ENCODE measurements at regions not wholly inside any gene's neighbourhood (a gene's known extent, or its start where the extent isn't known, plus 50 kb on each side); places are given as distances from the start of the nearest gene placed in this dataset.

GRCh38 chr3:34284959-34285826 is 486.8 kb downstream of the PDCD6IP start:
- Mint-ChIP-seq H3K4me1 (no peaks in the 10 kb centered on the region), H3K9me3 (peaks cover 0 to 4% (median 0%) of the 10 kb centered on the region in 3 donors), H3K27me3 (peaks cover 0 to 2% of the 10 kb centered on the region in 2 donors), H3K36me3 (no peaks in the 10 kb centered on the region), H3K4me3 (no peak overlapping the region), H3K27ac (no peak overlapping the region)
- no peak overlapping the region for H3K4me3 ChIP-seq (ENCODE audit: control insufficient read depth in 1 of 2, extremely low read depth in 1 of 2, low read length in 1 of 2)
- no peaks in the 10 kb centered on the region for H3K4me1 ChIP-seq (ENCODE audit: control insufficient read depth in 1 of 2, extremely low read depth in 1 of 2, insufficient read depth in 2 of 2, low read length in 2 of 2)
- H3K9me3 ChIP-seq: no peaks in the 10 kb centered on the region
- CTCF ChIA-PET: no interaction called here
- H3K27me3 ChIP-seq (replicated peaks in 1 of 2; ENCODE audit: control insufficient read depth in 2 of 2, extremely low read depth in 1 of 2, insufficient read depth in 2 of 2, low read length in 1 of 2): no peaks in the 10 kb centered on the region
- POLR2A ChIA-PET: no interaction called here
- ATAC-seq (replicated peaks in 1 of 4): no peak
- no peak overlapping the region for H3K27ac ChIP-seq (ENCODE audit: low read length)
- no peak for DNase-seq
- no peaks in the 10 kb centered on the region for H3K36me3 ChIP-seq (ENCODE audit: control insufficient read depth in 2 of 2, extremely low read depth in 1 of 2, insufficient read depth in 1 of 2, low read length in 1 of 2)
- WGBS (ENCODE audit: insufficient coverage): 100% methylated on average over 1 of the region's 7 CpGs

- Mint-ChIP-seq H3K27ac (no peak overlapping the region), H3K4me3 (no peak overlapping the region), H3K36me3 (no peaks in the 10 kb centered on the region), H3K27me3 (peaks cover 0 to 2% of the 10 kb centered on the region in 2 donors), H3K9me3 (peaks cover 0 to 4% (median 0%) of the 10 kb centered on the region in 3 donors), H3K4me1 (no peaks in the 10 kb centered on the region)
- ATAC-seq (replicated peaks in 1 of 4) (no peak), DNase-seq (no peak)
- H3K27ac ChIP-seq (ENCODE audit: low read length): no peak overlapping the region
- WGBS (ENCODE audit: insufficient coverage): no CpG with 5 or more reads among the region's 2 CpGs
- H3K4me1 ChIP-seq (ENCODE audit: control insufficient read depth in 1 of 2, extremely low read depth in 1 of 2, insufficient read depth in 2 of 2, low read length in 2 of 2): no peaks in the 10 kb centered on the region
- ChIA-PET POLR2A (no interaction called here), CTCF (no interaction called here)
- no peaks in the 10 kb centered on the region for H3K27me3 ChIP-seq (replicated peaks in 1 of 2; ENCODE audit: control insufficient read depth in 2 of 2, extremely low read depth in 1 of 2, insufficient read depth in 2 of 2, low read length in 1 of 2)
- H3K36me3 ChIP-seq (ENCODE audit: control insufficient read depth in 2 of 2, extremely low read depth in 1 of 2, insufficient read depth in 1 of 2, low read length in 1 of 2): no peaks in the 10 kb centered on the region
- no peaks in the 10 kb centered on the region for H3K9me3 ChIP-seq
- H3K4me3 ChIP-seq (ENCODE audit: control insufficient read depth in 1 of 2, extremely low read depth in 1 of 2, low read length in 1 of 2): no peak overlapping the region
Observed at GRCh38 chr3:34285827-34286188, 487.4 kb downstream of the PDCD6IP start.

GRCh38 chr3:34292605-34293300 is 494.3 kb downstream of the PDCD6IP start:
- peaks cover 0 to under 1% of the 10 kb centered on the region in 2 donors for H3K27me3 Mint-ChIP-seq
- Histone ChIP-seq H3K27me3 (replicated peaks in 1 of 2; ENCODE audit: control insufficient read depth in 2 of 2, extremely low read depth in 1 of 2, insufficient read depth in 2 of 2, low read length in 1 of 2) (no peaks in the 10 kb centered on the region), H3K36me3 (ENCODE audit: control insufficient read depth in 2 of 2, extremely low read depth in 1 of 2, insufficient read depth in 1 of 2, low read length in 1 of 2) (no peaks in the 10 kb centered on the region), H3K27ac (ENCODE audit: low read length) (no peak overlapping the region), H3K4me1 (ENCODE audit: control insufficient read depth in 1 of 2, extremely low read depth in 1 of 2, insufficient read depth in 2 of 2, low read length in 2 of 2) (no peaks in the 10 kb centered on the region), H3K4me3 (ENCODE audit: control insufficient read depth in 1 of 2, extremely low read depth in 1 of 2, low read length in 1 of 2) (no peak overlapping the region), H3K9me3 (no peaks in the 10 kb centered on the region)
- H3K4me1 Mint-ChIP-seq: no peaks in the 10 kb centered on the region
- POLR2A ChIA-PET: no interaction called here
- WGBS (ENCODE audit: insufficient coverage): no CpG with 5 or more reads among the region's 3 CpGs
- DNase-seq: no peak
- CTCF ChIA-PET: no interaction called here
- H3K4me3 Mint-ChIP-seq: no peak overlapping the region
- no peak overlapping the region for H3K27ac Mint-ChIP-seq
- no peaks in the 10 kb centered on the region for H3K9me3 Mint-ChIP-seq
- no peak for ATAC-seq (replicated peaks in 1 of 4)
- no peaks in the 10 kb centered on the region for H3K36me3 Mint-ChIP-seq

GRCh38 chr3:34294240-34294639 is 495.8 kb downstream of the PDCD6IP start:
- Histone ChIP-seq H3K27me3 (replicated peaks in 1 of 2; ENCODE audit: control insufficient read depth in 2 of 2, extremely low read depth in 1 of 2, insufficient read depth in 2 of 2, low read length in 1 of 2) (no peaks in the 10 kb centered on the region), H3K4me1 (ENCODE audit: control insufficient read depth in 1 of 2, extremely low read depth in 1 of 2, insufficient read depth in 2 of 2, low read length in 2 of 2) (no peaks in the 10 kb centered on the region), H3K36me3 (ENCODE audit: control insufficient read depth in 2 of 2, extremely low read depth in 1 of 2, insufficient read depth in 1 of 2, low read length in 1 of 2) (no peaks in the 10 kb centered on the region), H3K27ac (ENCODE audit: low read length) (no peak overlapping the region), H3K4me3 (ENCODE audit: control insufficient read depth in 1 of 2, extremely low read depth in 1 of 2, low read length in 1 of 2) (no peak overlapping the region), H3K9me3 (no peaks in the 10 kb centered on the region)
- H3K9me3 Mint-ChIP-seq: no peaks in the 10 kb centered on the region
- no peak for ATAC-seq (replicated peaks in 1 of 4)
- ChIA-PET CTCF (no interaction called here), POLR2A (no interaction called here)
- H3K4me3 Mint-ChIP-seq: no peak overlapping the region
- no peaks in the 10 kb centered on the region for H3K36me3 Mint-ChIP-seq
- no peak overlapping the region for H3K27ac Mint-ChIP-seq
- H3K27me3 Mint-ChIP-seq: no peaks in the 10 kb centered on the region
- H3K4me1 Mint-ChIP-seq: no peaks in the 10 kb centered on the region
- DNase-seq: no peak

GRCh38 chr3:34296796-34297195 is 498.4 kb downstream of the PDCD6IP start:
- Mint-ChIP-seq H3K9me3 (no peaks in the 10 kb centered on the region), H3K27me3 (peaks cover 0 to 3% of the 10 kb centered on the region in 2 donors), H3K27ac (no peak overlapping the region), H3K4me3 (no peak overlapping the region), H3K36me3 (no peaks in the 10 kb centered on the region), H3K4me1 (no peaks in the 10 kb centered on the region)
- Histone ChIP-seq H3K27ac (ENCODE audit: low read length) (no peak overlapping the region), H3K27me3 (replicated peaks in 1 of 2; ENCODE audit: control insufficient read depth in 2 of 2, extremely low read depth in 1 of 2, insufficient read depth in 2 of 2, low read length in 1 of 2) (no peaks in the 10 kb centered on the region), H3K4me1 (ENCODE audit: control insufficient read depth in 1 of 2, extremely low read depth in 1 of 2, insufficient read depth in 2 of 2, low read length in 2 of 2) (no peaks in the 10 kb centered on the region), H3K9me3 (no peaks in the 10 kb centered on the region), H3K36me3 (ENCODE audit: control insufficient read depth in 2 of 2, extremely low read depth in 1 of 2, insufficient read depth in 1 of 2, low read length in 1 of 2) (no peaks in the 10 kb centered on the region), H3K4me3 (ENCODE audit: control insufficient read depth in 1 of 2, extremely low read depth in 1 of 2, low read length in 1 of 2) (no peak overlapping the region)
- CTCF ChIA-PET: no interaction called here
- POLR2A ChIA-PET: no interaction called here
- 100% methylated on average over 2 of the region's 4 CpGs for WGBS (ENCODE audit: insufficient coverage)
- DNase-seq: no peak
- ATAC-seq (replicated peaks in 1 of 4): no peak

- H3K27ac ChIP-seq (ENCODE audit: low read length): no peak overlapping the region
- no CpG with 5 or more reads among the region's 2 CpGs for WGBS (ENCODE audit: insufficient coverage)
- Mint-ChIP-seq H3K27me3 (peaks cover 0 to 7% of the 10 kb centered on the region in 2 donors), H3K27ac (no peak overlapping the region), H3K4me1 (no peaks in the 10 kb centered on the region), H3K36me3 (no peaks in the 10 kb centered on the region), H3K9me3 (no peaks in the 10 kb centered on the region), H3K4me3 (no peak overlapping the region)
- no peaks in the 10 kb centered on the region for H3K36me3 ChIP-seq (ENCODE audit: control insufficient read depth in 2 of 2, extremely low read depth in 1 of 2, insufficient read depth in 1 of 2, low read length in 1 of 2)
- POLR2A ChIA-PET: interaction anchor here in 1 of 2 donors (0.6 kb wide), 2 partner anchors 157 to 1472 kb away, joined by 3 to 5 read pairs; no protein-coding TSS in a partner anchor
- ATAC-seq (replicated peaks in 1 of 4) (no peak), DNase-seq (no peak)
- no peaks in the 10 kb centered on the region for H3K9me3 ChIP-seq
- CTCF ChIA-PET: no interaction called here
- no peaks in the 10 kb centered on the region for H3K4me1 ChIP-seq (ENCODE audit: control insufficient read depth in 1 of 2, extremely low read depth in 1 of 2, insufficient read depth in 2 of 2, low read length in 2 of 2)
- H3K4me3 ChIP-seq (ENCODE audit: control insufficient read depth in 1 of 2, extremely low read depth in 1 of 2, low read length in 1 of 2): no peak overlapping the region
- no peaks in the 10 kb centered on the region for H3K27me3 ChIP-seq (replicated peaks in 1 of 2; ENCODE audit: control insufficient read depth in 2 of 2, extremely low read depth in 1 of 2, insufficient read depth in 2 of 2, low read length in 1 of 2)
Observed at GRCh38 chr3:34298653-34299052, 500.2 kb downstream of the PDCD6IP start.
